Endodermal cell (in vitro differentiated cells): ENCODE measurements at regions not wholly inside any gene's neighbourhood (a gene's known extent, or its start where the extent isn't known, plus 50 kb on each side); places are given as distances from the start of the nearest gene placed in this dataset.

ENCODE experiments used
- DNase-seq: peaks from one replicate; pipeline ENCODE4 v3.0.0-alpha.2; 2017
- H3K27ac ChIP-seq: 2 replicates; pipeline ENCODE4 v1.5.1; 2013; ENCODE audit warnings: mild to moderate bottlenecking, low read depth, low read length, moderate library complexity
- H3K27me3 ChIP-seq: 2 replicates; pipeline ENCODE4 v1.6.1; 2013; ENCODE audit warnings: mild to moderate bottlenecking, low read length, moderate library complexity; ENCODE audit not compliant: insufficient read depth, control insufficient read depth, poor library complexity, severe bottlenecking
- H3K36me3 ChIP-seq: 2 replicates; pipeline ENCODE4 v1.7.0; 2013; ENCODE audit warnings: mild to moderate bottlenecking, low read length, moderate library complexity; ENCODE audit not compliant: control insufficient read depth, insufficient read depth
- H3K4me1 ChIP-seq: one replicate; pipeline ENCODE4 v1.7.0; 2013; ENCODE audit warnings: low read length; ENCODE audit not compliant: control insufficient read depth, insufficient read depth
- H3K4me3 ChIP-seq: 2 replicates; pipeline ENCODE4 v1.5.1; 2013; ENCODE audit warnings: mild to moderate bottlenecking, low read length, moderate library complexity
- H3K9ac ChIP-seq: 2 replicates; pipeline ENCODE4 v1.6.1; 2013; ENCODE audit warnings: mild to moderate bottlenecking, low read length, moderate library complexity; ENCODE audit not compliant: poor library complexity, severe bottlenecking; ENCODE audit errors: extremely low read depth
- H3K9me3 ChIP-seq: 2 replicates; pipeline ENCODE4 v1.6.1; 2013; ENCODE audit warnings: mild to moderate bottlenecking, low read length, moderate library complexity; ENCODE audit not compliant: control insufficient read depth
- H3K27ac Mint-ChIP-seq: 2 replicates; pipeline ENCODE4 v1.8.0; 2020; ENCODE audit warnings: mixed read lengths
- H3K27me3 Mint-ChIP-seq: 2 replicates; pipeline ENCODE4 v1.8.0; 2021; ENCODE audit warnings: mild to moderate bottlenecking, mixed read lengths; ENCODE audit not compliant: insufficient read depth
- H3K36me3 Mint-ChIP-seq: 2 replicates; pipeline ENCODE4 v1.8.0; 2020; ENCODE audit warnings: low read depth, mixed read lengths
- H3K4me1 Mint-ChIP-seq: 2 replicates; pipeline ENCODE4 v1.8.0; 2020; ENCODE audit warnings: mixed read lengths
- H3K4me3 Mint-ChIP-seq: 2 replicates; pipeline ENCODE4 v1.8.0; 2020; ENCODE audit warnings: mild to moderate bottlenecking, moderate library complexity, mixed read lengths
- H3K9me3 Mint-ChIP-seq: 2 replicates; pipeline ENCODE4 v1.8.0; 2020; ENCODE audit warnings: mild to moderate bottlenecking, mixed read lengths
- WGBS, 2 experiments: methylation state at CpG; one replicate each; pipeline versions ENCODE4 v1.1.5 to v1.1.7; 2013; ENCODE audit warnings: missing lambda C conversion rate in 2 of 2, mixed read lengths in 1 of 2; ENCODE audit not compliant: insufficient coverage in 1 of 2, insufficient read length in 1 of 2; 5-methylcytosine and 5-hydroxymethylcytosine counted together
- TF ChIP-seq, protein P1 (sequence below): fragments of 200-600 bp; sonication (generic); conservative IDR thresholded peaks from 2 replicates; pipeline ENCODE4 v1.5.0; 2021; ENCODE audit warnings: antibody characterized with exemption, mild to moderate bottlenecking

DNA sequence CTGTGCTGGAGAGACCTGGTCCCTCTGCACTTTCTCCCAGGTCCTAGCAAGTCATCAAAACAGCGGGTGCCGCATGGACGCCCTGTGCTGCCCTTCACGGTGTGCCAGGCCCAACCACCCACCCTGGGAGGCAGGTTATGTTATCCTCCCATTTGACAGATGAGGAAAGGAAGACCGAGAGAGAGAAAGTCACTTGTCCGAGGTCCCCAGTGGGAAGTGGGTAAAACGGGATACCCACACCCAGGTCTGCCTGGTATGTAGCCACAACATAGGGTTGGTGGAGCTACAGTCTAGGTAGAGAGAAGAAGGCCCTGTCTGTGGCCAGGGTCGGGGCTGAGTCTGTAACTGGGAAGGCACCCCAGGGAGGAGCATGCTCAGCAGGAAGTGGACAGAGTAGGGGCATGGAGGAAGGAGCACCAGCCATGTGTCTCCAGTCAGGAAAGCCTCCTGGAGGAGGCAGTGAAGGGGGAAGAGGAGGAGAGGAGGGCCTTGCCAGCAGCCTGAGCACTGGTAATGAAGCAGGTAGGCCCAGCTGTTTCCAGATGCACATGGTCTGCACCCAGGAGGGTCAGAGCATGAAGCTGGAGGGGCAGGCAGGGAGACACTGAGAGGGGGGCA lies 98.4 kb downstream of the ZFP36L2 start:
- H3K9ac ChIP-seq: no peak overlapping the region
- 94 to 100% methylated on average over 5 to 8 of the region's 8 CpGs for WGBS, 2 experiments
- H3K9me3 ChIP-seq: no peaks in the 10 kb centered on the region
- Mint-ChIP-seq H3K4me3 (no peak overlapping the region), H3K9me3 (no peaks in the 10 kb centered on the region), H3K27me3 (peaks cover 3% of the 10 kb centered on the region), H3K4me1 (peaks cover 5% of the 10 kb centered on the region), H3K36me3 (no peaks in the 10 kb centered on the region), H3K27ac (no peak overlapping the region)
- peaks cover 3% of the 10 kb centered on the region for H3K4me1 ChIP-seq
- H3K4me3 ChIP-seq: no peak overlapping the region
- H3K27me3 ChIP-seq: no peaks in the 10 kb centered on the region
- H3K27ac ChIP-seq: no peak overlapping the region
- H3K36me3 ChIP-seq: no peaks in the 10 kb centered on the region
- TF ChIP-seq, protein P1, sequence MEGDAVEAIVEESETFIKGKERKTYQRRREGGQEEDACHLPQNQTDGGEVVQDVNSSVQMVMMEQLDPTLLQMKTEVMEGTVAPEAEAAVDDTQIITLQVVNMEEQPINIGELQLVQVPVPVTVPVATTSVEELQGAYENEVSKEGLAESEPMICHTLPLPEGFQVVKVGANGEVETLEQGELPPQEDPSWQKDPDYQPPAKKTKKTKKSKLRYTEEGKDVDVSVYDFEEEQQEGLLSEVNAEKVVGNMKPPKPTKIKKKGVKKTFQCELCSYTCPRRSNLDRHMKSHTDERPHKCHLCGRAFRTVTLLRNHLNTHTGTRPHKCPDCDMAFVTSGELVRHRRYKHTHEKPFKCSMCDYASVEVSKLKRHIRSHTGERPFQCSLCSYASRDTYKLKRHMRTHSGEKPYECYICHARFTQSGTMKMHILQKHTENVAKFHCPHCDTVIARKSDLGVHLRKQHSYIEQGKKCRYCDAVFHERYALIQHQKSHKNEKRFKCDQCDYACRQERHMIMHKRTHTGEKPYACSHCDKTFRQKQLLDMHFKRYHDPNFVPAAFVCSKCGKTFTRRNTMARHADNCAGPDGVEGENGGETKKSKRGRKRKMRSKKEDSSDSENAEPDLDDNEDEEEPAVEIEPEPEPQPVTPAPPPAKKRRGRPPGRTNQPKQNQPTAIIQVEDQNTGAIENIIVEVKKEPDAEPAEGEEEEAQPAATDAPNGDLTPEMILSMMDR: no peak
- peak; percentile 34 for DNase-seq

DNA sequence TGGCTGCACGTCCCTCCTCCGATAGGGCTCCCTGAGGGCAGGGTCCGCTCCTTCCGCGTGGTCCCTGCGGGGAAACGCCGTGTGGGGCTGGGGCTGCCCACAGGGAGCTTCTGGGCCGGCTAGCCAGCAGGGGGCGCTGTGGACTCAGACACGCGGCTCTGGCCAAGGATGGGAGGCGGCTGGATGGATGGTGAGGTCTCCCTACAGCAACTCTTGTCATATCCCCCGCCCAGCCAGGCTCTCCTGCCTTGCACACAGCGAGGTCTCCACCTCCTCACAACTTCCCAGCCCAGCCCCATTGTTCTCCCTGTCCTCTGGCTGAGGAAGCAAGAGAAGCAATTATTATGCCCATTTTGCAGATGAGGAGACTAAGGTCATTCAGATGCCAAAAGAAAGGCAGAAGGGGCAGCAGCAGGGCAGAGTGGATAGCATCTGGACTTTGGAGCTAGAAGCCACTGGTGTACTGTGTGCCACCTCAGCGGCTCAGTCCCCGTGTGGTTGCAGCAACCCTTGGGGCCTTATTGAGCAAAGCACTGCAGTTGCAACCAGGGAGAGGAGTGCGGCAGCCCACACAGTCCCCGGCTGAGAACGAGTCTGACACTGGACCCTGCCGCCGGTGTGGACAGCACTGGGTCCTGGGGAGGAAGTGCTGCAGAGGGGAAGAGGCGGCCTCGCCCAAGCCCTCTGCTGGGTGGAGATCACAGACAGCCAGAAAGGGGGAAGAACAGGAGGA lies 99.0 kb downstream of the ZFP36L2 start:
- 75 to 94% methylated on average over 14 to 24 of the region's 24 CpGs for WGBS, 2 experiments
- Mint-ChIP-seq H3K4me3 (no peak overlapping the region), H3K27ac (no peak overlapping the region), H3K4me1 (peaks cover 5% of the 10 kb centered on the region), H3K36me3 (no peaks in the 10 kb centered on the region), H3K9me3 (no peaks in the 10 kb centered on the region), H3K27me3 (peaks cover 3% of the 10 kb centered on the region)
- H3K4me3 ChIP-seq: no peak overlapping the region
- TF ChIP-seq, protein P1: peak; percentile 84
- H3K36me3 ChIP-seq: no peaks in the 10 kb centered on the region
- H3K27me3 ChIP-seq: no peaks in the 10 kb centered on the region
- no peak overlapping the region for H3K27ac ChIP-seq
- no peak overlapping the region for H3K9ac ChIP-seq
- peaks cover 3% of the 10 kb centered on the region for H3K4me1 ChIP-seq
- peak; percentile 92 for DNase-seq
- no peaks in the 10 kb centered on the region for H3K9me3 ChIP-seq

DNA sequence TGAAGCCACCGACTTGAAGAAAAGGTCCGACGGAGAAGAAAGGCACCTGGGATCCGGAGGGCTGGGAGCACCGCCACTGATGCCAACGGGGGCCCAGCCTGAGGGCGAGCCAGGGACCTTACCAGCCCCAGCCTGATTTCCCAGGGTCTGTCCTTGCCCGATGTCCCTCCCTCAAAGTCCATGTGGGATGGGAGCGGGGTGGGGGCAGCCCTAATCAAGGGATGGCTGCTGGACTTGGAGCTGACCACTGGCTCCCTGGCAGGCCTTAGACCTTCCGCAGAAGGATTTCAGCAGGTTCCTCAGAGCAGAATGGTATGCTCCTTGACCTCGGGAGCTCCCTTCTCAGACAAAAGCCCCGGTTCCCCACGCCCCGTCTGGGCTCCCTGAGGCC lies 99.6 kb downstream of the ZFP36L2 start:
- H3K27me3 ChIP-seq: no peaks in the 10 kb centered on the region
- H3K4me3 ChIP-seq: no peak overlapping the region
- TF ChIP-seq, protein P1: no peak
- peaks cover 5% of the 10 kb centered on the region for H3K4me1 Mint-ChIP-seq
- 93 to 94% methylated on average over 13 to 14 of the region's 14 CpGs for WGBS, 2 experiments
- no peaks in the 10 kb centered on the region for H3K36me3 Mint-ChIP-seq
- H3K27ac Mint-ChIP-seq: no peak overlapping the region
- peaks cover 3% of the 10 kb centered on the region for H3K27me3 Mint-ChIP-seq
- no peak overlapping the region for H3K9ac ChIP-seq
- DNase-seq: no peak
- no peaks in the 10 kb centered on the region for H3K9me3 ChIP-seq
- no peaks in the 10 kb centered on the region for H3K9me3 Mint-ChIP-seq
- no peak overlapping the region for H3K4me3 Mint-ChIP-seq
- peaks cover 3% of the 10 kb centered on the region for H3K4me1 ChIP-seq
- H3K27ac ChIP-seq: no peak overlapping the region
- H3K36me3 ChIP-seq: no peaks in the 10 kb centered on the region
